Gastrocnemius medialis (tissue), 4 donors: ENCODE measurements at regions not wholly inside any gene's neighbourhood (a gene's known extent, or its start where the extent isn't known, plus 50 kb on each side); places are given as distances from the start of the nearest gene placed in this dataset.

Experiments used
- ATAC-seq, 2 donors: fragments of 150-250 bp; one replicate each; pipeline ENCODE4 v1.9.1; 2016
- DNase-seq, 2 donors: peaks; one replicate each; pipeline ENCODE4 v3.0.0-alpha.2; 2019
- H3K27ac ChIP-seq, 4 donors: fragments of 200-600 bp; sonication (generic); 1 replicate in 1 of 4; 2 replicates in 3 of 4; pipeline ENCODE4 v1.5.1; 2016 to 2018; ENCODE audit warnings: mild to moderate bottlenecking in 2 of 4, moderate library complexity in 1 of 4
- H3K27me3 ChIP-seq, 3 donors: fragments of 200-600 bp; sonication (generic) in 2 of 3; 1 replicate in 1 of 3; 2 replicates in 2 of 3; pipeline versions ENCODE4 v1.5.1 to v1.6.0; 2016 to 2019; ENCODE audit warnings: mild to moderate bottlenecking in 1 of 3, moderate library complexity in 1 of 3
- H3K36me3 ChIP-seq, 2 donors: fragments of 200-600 bp; sonication (generic) in 1 of 2; one replicate each; pipeline ENCODE4 v1.5.1; 2017 to 2018
- H3K4me1 ChIP-seq, 2 donors: fragments of 200-600 bp; sonication (generic) in 1 of 2; one replicate each; pipeline ENCODE4 v1.5.1; 2016 to 2017; ENCODE audit warnings: mild to moderate bottlenecking in 2 of 2
- H3K4me3 ChIP-seq, 4 donors: fragments of 200-600 bp; sonication (generic) in 3 of 4; 1 replicate in 1 of 4; 2 replicates in 3 of 4; pipeline ENCODE4 v1.5.1; 2016 to 2019; ENCODE audit warnings: mild to moderate bottlenecking in 2 of 4
- H3K9me3 ChIP-seq, 3 donors: fragments of 200-600 bp; sonication (generic) in 2 of 3; 1 replicate in 1 of 3; 2 replicates in 2 of 3; pipeline ENCODE4 v1.5.1; 2016 to 2019
- CTCF ChIP-seq, 5 experiments: fragments of 450-650 bp in 3 of 5; fragments of 200-600 bp in 2 of 5; sonication (generic) in 2 of 5; IDR thresholded peaks in 4 of 5; conservative IDR thresholded peaks in 1 of 5; 1 replicate in 4 of 5; 2 replicates in 1 of 5; pipeline ENCODE4 v1.5.1; 2016 to 2019; ENCODE audit warnings: antibody characterized with exemption in 5 of 5, mild to moderate bottlenecking in 3 of 5, moderate library complexity in 3 of 5
- POLR2A ChIP-seq, 2 donors: fragments of 450-650 bp; IDR thresholded peaks; one replicate each; pipeline ENCODE4 v1.6.1; 2017; ENCODE audit warnings: antibody characterized with exemption in 2 of 2, mild to moderate bottlenecking in 2 of 2, moderate library complexity in 2 of 2
- in situ Hi-C, 4 donors: fragments of 200-750 bp; cut with MboI; loops; one replicate each; pipeline versions ENCODE4 v1.15.0 to v1.8.0; 2017; ENCODE audit warnings: low sequenced_read_pairs in 4 of 4
- intact Hi-C: fragments of 100-400 bp; cut with DNase I; formaldehyde crosslinking; loops from one replicate; pipeline ENCODE4 v1.15.1; 2023; ENCODE audit warnings: low total_unique reads

- DNase-seq: no peak
- no peak for ATAC-seq
- Histone ChIP-seq H3K9me3 (no peaks in the 10 kb centered on the region), H3K27me3 (no peaks in the 10 kb centered on the region), H3K27ac (no peak overlapping the region), H3K4me3 (no peak overlapping the region), H3K4me1 (no peaks in the 10 kb centered on the region), H3K36me3 (no peaks in the 10 kb centered on the region)
- TF ChIP-seq POLR2A (IDR thresholded peaks at IDR 0.05): no peak
- TF ChIP-seq CTCF (IDR thresholded peaks at IDR 0.05 in 4 of 5, conservative IDR thresholded peaks at IDR 0.05 in 1 of 5): no peak
- in situ Hi-C loops (no loop called here), intact Hi-C loops (no loop called here)
Observed at GRCh38 chr16:64304396-64304795, 817.5 kb downstream of the CDH11 start.

- no peak for DNase-seq
- Histone ChIP-seq H3K27me3 (no peaks in the 10 kb centered on the region), H3K9me3 (no peaks in the 10 kb centered on the region), H3K4me1 (no peaks in the 10 kb centered on the region), H3K4me3 (no peak overlapping the region), H3K27ac (no peak overlapping the region), H3K36me3 (no peaks in the 10 kb centered on the region)
- in situ Hi-C loops: no loop called here
- intact Hi-C loops: no loop called here
- TF ChIP-seq CTCF (IDR thresholded peaks at IDR 0.05 in 4 of 5, conservative IDR thresholded peaks at IDR 0.05 in 1 of 5): no peak
- TF ChIP-seq POLR2A (IDR thresholded peaks at IDR 0.05): no peak
- ATAC-seq: no peak
Observed at GRCh38 chr16:64297863-64298600, 823.8 kb downstream of the CDH11 start.

GRCh38 chr16:64295466-64295865 lies 826.4 kb downstream of the CDH11 start:
- no peaks in the 10 kb centered on the region for H3K36me3 ChIP-seq
- H3K4me1 ChIP-seq: no peaks in the 10 kb centered on the region
- H3K27me3 ChIP-seq: no peaks in the 10 kb centered on the region
- ATAC-seq (no peak), DNase-seq (no peak)
- no peaks in the 10 kb centered on the region for H3K9me3 ChIP-seq
- TF ChIP-seq CTCF (IDR thresholded peaks at IDR 0.05 in 4 of 5, conservative IDR thresholded peaks at IDR 0.05 in 1 of 5): no peak
- no peak for TF ChIP-seq POLR2A (IDR thresholded peaks at IDR 0.05)
- intact Hi-C loops: no loop called here
- H3K27ac ChIP-seq: no peak overlapping the region
- H3K4me3 ChIP-seq: no peak overlapping the region
- in situ Hi-C loops: no loop called here

GRCh38 chr16:64292953-64293352 lies 828.9 kb downstream of the CDH11 start:
- H3K36me3 ChIP-seq: no peaks in the 10 kb centered on the region
- no peaks in the 10 kb centered on the region for H3K4me1 ChIP-seq
- in situ Hi-C loops: no loop called here
- no peak for TF ChIP-seq CTCF (IDR thresholded peaks at IDR 0.05 in 4 of 5, conservative IDR thresholded peaks at IDR 0.05 in 1 of 5)
- no peak for TF ChIP-seq POLR2A (IDR thresholded peaks at IDR 0.05)
- no peak for DNase-seq
- no peak overlapping the region for H3K27ac ChIP-seq
- no peaks in the 10 kb centered on the region for H3K27me3 ChIP-seq
- no peak overlapping the region for H3K4me3 ChIP-seq
- intact Hi-C loops: no loop called here
- no peaks in the 10 kb centered on the region for H3K9me3 ChIP-seq
- ATAC-seq: no peak

GRCh38 chr16:64292161-64292560 lies 829.7 kb downstream of the CDH11 start:
- Histone ChIP-seq H3K9me3 (no peaks in the 10 kb centered on the region), H3K27ac (no peak overlapping the region), H3K36me3 (no peaks in the 10 kb centered on the region), H3K4me3 (no peak overlapping the region), H3K4me1 (no peaks in the 10 kb centered on the region), H3K27me3 (no peaks in the 10 kb centered on the region)
- TF ChIP-seq CTCF (IDR thresholded peaks at IDR 0.05 in 4 of 5, conservative IDR thresholded peaks at IDR 0.05 in 1 of 5) (no peak), POLR2A (IDR thresholded peaks at IDR 0.05) (no peak)
- ATAC-seq: no peak
- in situ Hi-C loops: no loop called here
- no peak for DNase-seq
- intact Hi-C loops: no loop called here
